HPDE6-E6E7 (cell line): ENCODE measurements at regions not wholly inside any gene's neighbourhood (a gene's known extent, or its start where the extent isn't known, plus 50 kb on each side); places are given as distances from the start of the nearest gene placed in this dataset.

Experiments
- DNase-seq: peaks from one replicate; pipeline ENCODE4 v3.0.0; 2011; ENCODE audit warnings: missing footprints; ENCODE audit errors: extremely low spot score

DNA sequence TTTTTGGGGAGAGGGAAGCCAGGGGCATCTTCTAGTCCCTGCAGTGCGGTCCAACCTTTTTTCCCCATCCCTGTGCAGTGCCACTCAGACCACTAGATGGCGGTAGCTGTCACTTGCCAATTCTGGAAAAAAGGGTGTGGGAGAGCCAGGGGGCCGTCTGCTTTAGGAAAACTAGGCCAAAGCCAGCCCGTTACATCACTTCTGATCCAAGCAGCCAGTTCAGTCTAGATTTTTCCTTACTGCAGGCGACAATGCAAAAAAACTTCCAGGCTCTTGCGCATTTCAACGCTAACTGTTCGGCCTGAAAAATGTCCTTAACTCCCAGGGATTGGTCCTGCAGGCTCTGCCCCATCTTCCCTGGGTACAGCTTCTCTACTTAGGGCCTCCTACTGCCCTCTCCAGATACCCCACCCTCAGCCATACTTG is 69.2 kb upstream of the CES5A start:
- DNase-seq = peak; percentile 39

DNA sequence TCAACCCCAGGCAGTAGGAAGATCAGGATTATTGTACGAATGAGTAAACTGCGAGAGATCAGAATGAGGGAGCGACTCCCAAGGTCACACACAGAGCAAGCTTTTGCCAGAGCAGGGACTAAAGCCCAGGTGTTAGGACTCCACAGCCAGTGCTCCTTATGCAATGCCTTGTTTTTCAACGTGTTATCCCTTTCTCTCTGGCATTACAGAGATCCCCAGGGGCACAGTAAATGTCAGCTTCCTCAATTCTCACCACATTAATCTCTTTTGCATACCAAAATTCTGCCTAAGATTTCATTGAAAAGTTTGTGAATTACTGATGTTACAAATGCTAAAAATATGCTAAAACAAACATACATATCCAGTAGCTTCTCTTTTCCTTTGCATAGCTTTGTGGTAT is 68.1 kb upstream of the CES5A start:
- no peak for DNase-seq

DNA sequence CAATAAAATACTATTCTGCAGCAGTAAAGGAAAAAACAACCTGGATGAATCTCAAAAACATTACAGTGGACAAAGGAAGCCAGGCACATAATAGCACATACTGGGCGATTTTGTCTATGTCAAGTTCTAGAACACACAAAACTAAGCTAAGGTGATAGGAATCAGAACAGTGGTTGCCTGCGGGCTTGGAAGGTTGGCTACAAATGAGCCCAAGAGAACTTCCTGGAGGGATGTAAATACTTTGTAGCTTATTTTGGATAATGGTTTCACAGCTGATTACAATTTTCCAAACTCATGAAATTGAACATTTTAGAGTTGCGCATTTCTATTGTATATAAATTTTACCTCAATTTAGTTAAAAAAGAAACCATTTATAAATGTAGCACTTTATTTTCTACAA is 67.6 kb upstream of the CES5A start:
- no peak for DNase-seq

- DNase-seq = no peak
Measured at GRCh38 chr16:55941552-55941951, 66.4 kb upstream of the CES5A start.

DNA sequence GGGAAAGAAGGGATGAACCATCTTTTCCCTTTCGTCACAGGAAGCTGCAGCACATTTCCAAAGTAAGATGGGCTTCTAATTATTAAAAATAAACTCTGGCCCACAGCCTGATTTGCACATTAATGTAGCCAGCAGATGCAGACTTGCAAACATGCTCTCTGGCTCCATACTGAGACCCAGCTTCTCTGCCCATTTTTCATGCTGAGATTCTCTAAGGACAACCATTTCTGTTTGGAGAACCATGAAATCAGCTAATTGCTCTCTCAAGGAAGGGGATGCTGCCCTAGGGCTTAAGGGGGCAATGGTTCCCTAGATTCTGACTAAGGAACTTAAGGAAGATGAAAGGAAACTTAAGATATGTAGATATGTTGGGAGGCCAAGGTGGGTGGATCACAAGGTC is 63.0 kb upstream of the CES5A start:
- no peak for DNase-seq

GRCh38 chr16:55933038-55933437 is 57.9 kb upstream of the CES5A start:
- DNase-seq = no peak

- DNase-seq = no peak
Measured at GRCh38 chr16:55930036-55930435, 54.9 kb upstream of the CES5A start.

DNA sequence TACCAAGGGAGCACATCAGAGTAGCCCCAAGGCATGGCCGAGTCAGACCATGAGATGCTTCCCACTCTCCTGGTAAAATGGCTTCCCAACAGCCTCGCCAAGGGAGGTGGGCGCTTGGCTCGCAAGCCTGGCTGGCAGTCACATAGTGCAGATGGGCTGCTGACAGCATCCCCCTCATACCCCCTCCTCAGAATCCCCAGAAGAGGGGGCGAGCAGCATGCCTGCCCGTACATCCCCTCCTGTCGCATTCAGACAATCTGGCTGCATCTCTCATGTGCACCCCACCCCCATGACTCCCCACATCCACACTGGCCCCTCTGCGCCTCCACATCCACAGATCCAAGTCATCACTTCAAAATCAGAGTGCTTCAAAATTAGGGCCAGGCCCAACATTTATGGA is 54.0 kb upstream of the CES5A start:
- no peak for DNase-seq

GRCh38 chr16:55925242-55925641 is 50.1 kb upstream of the CES5A start:
- no peak for DNase-seq
